ENCODE measurements at regions not wholly inside any gene's neighbourhood (a gene's known extent, or its start where the extent isn't known, plus 50 kb on each side); places are given as distances from the start of the nearest gene placed in this dataset.

GRCh38 chr2:105563000-105563719 is 164.3 kb upstream of the FHL2 start:
- dilution Hi-C loops (cut with MboI; ENCODE audit: extremely low pct_ligation_motif_present, low sequenced_read_pairs): loop anchor here (25.0 kb wide), 1 partner anchor 199 kb away; no protein-coding TSS in a partner anchor
- H3K9me1 ChIP-seq (ENCODE audit: control insufficient read depth, extremely low read depth, insufficient read depth, low read length): no peaks in the 10 kb centered on the region

GRCh38 chr2:105561401-105561800 is 162.6 kb upstream of the FHL2 start:
- Histone ChIP-seq H3K4me1 (ENCODE audit: control insufficient read depth, extremely low read depth, insufficient read depth, low read length) (peaks cover 10% of the 10 kb centered on the region), H3K79me2 (ENCODE audit: control insufficient read depth, insufficient read depth, low read length) (no peaks in the 10 kb centered on the region)
- dilution Hi-C loops (cut with MboI; ENCODE audit: extremely low pct_ligation_motif_present, low sequenced_read_pairs): loop anchor here (25.0 kb wide), 1 partner anchor 201 kb away; no protein-coding TSS in a partner anchor

More at GRCh38 chr2:105563000-105563719, 164.3 kb upstream of the FHL2 start:
- FAIRE-seq (no peak), DNase-seq (ENCODE audit: low read depth, low spot score) (no peak)
- Histone ChIP-seq H3K79me2 (ENCODE audit: control insufficient read depth, insufficient read depth, low read length) (no peaks in the 10 kb centered on the region), H3K9ac (ENCODE audit: control insufficient read depth, extremely low read depth, insufficient read depth, low read length) (no peak overlapping the region), H3K27ac (ENCODE audit: control insufficient read depth, insufficient read depth, low read length) (no peak overlapping the region), H3K27me3 (ENCODE audit: control insufficient read depth, extremely low read depth, insufficient read depth, low read length) (peaks cover 25% of the 10 kb centered on the region), H4K20me1 (ENCODE audit: control insufficient read depth, extremely low read depth, insufficient read depth, low read length) (no peaks in the 10 kb centered on the region), H2AFZ (ENCODE audit: control insufficient read depth, low read length) (no peak overlapping the region), H3K9me3 (ENCODE audit: control insufficient read depth, low read depth, low read length) (no peaks in the 10 kb centered on the region), H3K4me3 (ENCODE audit: control insufficient read depth in 2 of 3, extremely low read depth in 1 of 3, insufficient read depth in 2 of 3, low read depth in 1 of 3, low read length in 3 of 3) (no peak overlapping the region), H3K4me1 (ENCODE audit: control insufficient read depth, extremely low read depth, insufficient read depth, low read length) (no peaks in the 10 kb centered on the region), H3K36me3 (ENCODE audit: control insufficient read depth in 2 of 2, extremely low read depth in 1 of 2, insufficient read depth in 2 of 2, low read length in 2 of 2) (no peaks in the 10 kb centered on the region), H3K4me2 (ENCODE audit: control insufficient read depth, extremely low read depth, insufficient read depth, low read depth, low read length) (no peak overlapping the region)
- TF ChIP-seq, protein P1, sequence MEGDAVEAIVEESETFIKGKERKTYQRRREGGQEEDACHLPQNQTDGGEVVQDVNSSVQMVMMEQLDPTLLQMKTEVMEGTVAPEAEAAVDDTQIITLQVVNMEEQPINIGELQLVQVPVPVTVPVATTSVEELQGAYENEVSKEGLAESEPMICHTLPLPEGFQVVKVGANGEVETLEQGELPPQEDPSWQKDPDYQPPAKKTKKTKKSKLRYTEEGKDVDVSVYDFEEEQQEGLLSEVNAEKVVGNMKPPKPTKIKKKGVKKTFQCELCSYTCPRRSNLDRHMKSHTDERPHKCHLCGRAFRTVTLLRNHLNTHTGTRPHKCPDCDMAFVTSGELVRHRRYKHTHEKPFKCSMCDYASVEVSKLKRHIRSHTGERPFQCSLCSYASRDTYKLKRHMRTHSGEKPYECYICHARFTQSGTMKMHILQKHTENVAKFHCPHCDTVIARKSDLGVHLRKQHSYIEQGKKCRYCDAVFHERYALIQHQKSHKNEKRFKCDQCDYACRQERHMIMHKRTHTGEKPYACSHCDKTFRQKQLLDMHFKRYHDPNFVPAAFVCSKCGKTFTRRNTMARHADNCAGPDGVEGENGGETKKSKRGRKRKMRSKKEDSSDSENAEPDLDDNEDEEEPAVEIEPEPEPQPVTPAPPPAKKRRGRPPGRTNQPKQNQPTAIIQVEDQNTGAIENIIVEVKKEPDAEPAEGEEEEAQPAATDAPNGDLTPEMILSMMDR (optimal IDR thresholded peaks at IDR 0.05 in 1 of 3, IDR thresholded peaks at IDR 0.05 in 1 of 3, conservative IDR thresholded peaks at IDR 0.05 in 1 of 3; ENCODE audit: extremely low read depth in 1 of 3, insufficient read depth in 2 of 3, low read length in 3 of 3): no peak
- no peak for TF ChIP-seq EZH2 (IDR thresholded peaks at IDR 0.05; ENCODE audit: low read length)

More at GRCh38 chr2:105561401-105561800, 162.6 kb upstream of the FHL2 start:
- H4K20me1 ChIP-seq (ENCODE audit: control insufficient read depth, extremely low read depth, insufficient read depth, low read length): no peaks in the 10 kb centered on the region
- no peaks in the 10 kb centered on the region for H3K36me3 ChIP-seq (ENCODE audit: control insufficient read depth in 2 of 2, extremely low read depth in 1 of 2, insufficient read depth in 2 of 2, low read length in 2 of 2)
- peaks cover 37% of the 10 kb centered on the region for H3K27me3 ChIP-seq (ENCODE audit: control insufficient read depth, extremely low read depth, insufficient read depth, low read length)
- no peaks in the 10 kb centered on the region for H3K9me3 ChIP-seq (ENCODE audit: control insufficient read depth, low read depth, low read length)
- no peak for TF ChIP-seq EZH2 (IDR thresholded peaks at IDR 0.05; ENCODE audit: low read length)
- TF ChIP-seq, protein P1 (optimal IDR thresholded peaks at IDR 0.05 in 1 of 3, IDR thresholded peaks at IDR 0.05 in 1 of 3, conservative IDR thresholded peaks at IDR 0.05 in 1 of 3; ENCODE audit: extremely low read depth in 1 of 3, insufficient read depth in 2 of 3, low read length in 3 of 3): no peak
- H2AFZ ChIP-seq (ENCODE audit: control insufficient read depth, low read length): no peak overlapping the region
- no peak for DNase-seq (ENCODE audit: low read depth, low spot score)
- H3K27ac ChIP-seq (ENCODE audit: control insufficient read depth, insufficient read depth, low read length): no peak overlapping the region
- H3K9me1 ChIP-seq (ENCODE audit: control insufficient read depth, extremely low read depth, insufficient read depth, low read length): no peaks in the 10 kb centered on the region
- FAIRE-seq: no peak
- no peak overlapping the region for H3K4me3 ChIP-seq (ENCODE audit: control insufficient read depth in 2 of 3, extremely low read depth in 1 of 3, insufficient read depth in 2 of 3, low read depth in 1 of 3, low read length in 3 of 3)
- H3K9ac ChIP-seq (ENCODE audit: control insufficient read depth, extremely low read depth, insufficient read depth, low read length): no peak overlapping the region
- no peak overlapping the region for H3K4me2 ChIP-seq (ENCODE audit: control insufficient read depth, extremely low read depth, insufficient read depth, low read depth, low read length)

Measured in keratinocyte (primary cell).